HG02623 (cell line): ENCODE measurements at regions not wholly inside any gene's neighbourhood (a gene's known extent, or its start where the extent isn't known, plus 50 kb on each side); places are given as distances from the start of the nearest gene placed in this dataset.
"Not testable (repeated sequence)": the region's sequence is repeated elsewhere in the genome, so short reads cannot be mapped to it uniquely, and the experiment has no call there.

Experiments
- ATAC-seq: cut with Tn5 transposase; IDR thresholded peaks from one replicate; pipeline ENCODE4 v1.9.1; 2021; ENCODE audit warnings: moderate library complexity; ENCODE audit not compliant: unreplicated experiment

- no peak for ATAC-seq
These were observed 54.4 kb upstream of the MSH6 start for GRCh38 chr2:47728551-47728950.

- no peak for ATAC-seq
These were observed 55.0 kb upstream of the MSH6 start for GRCh38 chr2:47727956-47728355.

GRCh38 chr2:47726978-47727377, 56.0 kb upstream of the MSH6 start:
- not testable (repeated sequence) for ATAC-seq

- no peak for ATAC-seq
These were observed 57.1 kb upstream of the MSH6 start for GRCh38 chr2:47725808-47726207.

- ATAC-seq: peak; percentile 80
These were observed 58.5 kb upstream of the MSH6 start for GRCh38 chr2:47724221-47724981.

- ATAC-seq: no peak
These were observed 61.6 kb upstream of the MSH6 start for GRCh38 chr2:47721296-47721695.

- ATAC-seq: no peak
These were observed 62.4 kb upstream of the MSH6 start for GRCh38 chr2:47720559-47720958.

- ATAC-seq: no peak
These were observed 62.9 kb upstream of the MSH6 start for GRCh38 chr2:47720036-47720435.

- peak; percentile 58 for ATAC-seq
These were observed 63.8 kb upstream of the MSH6 start for GRCh38 chr2:47719099-47719498.

GRCh38 chr2:47716307-47716706, 66.6 kb upstream of the MSH6 start:
- not testable (repeated sequence) for ATAC-seq

- ATAC-seq: no peak
These were observed 67.4 kb upstream of the MSH6 start for GRCh38 chr2:47715552-47715951.

GRCh38 chr2:47708801-47709499, 74.0 kb upstream of the MSH6 start:
- peak; percentile 81 for ATAC-seq

- no peak for ATAC-seq
These were observed 78.7 kb upstream of the MSH6 start for GRCh38 chr2:47704287-47704686.

- no peak for ATAC-seq
These were observed 83.3 kb upstream of the MSH6 start for GRCh38 chr2:47699533-47700215.

GRCh38 chr2:47698436-47698972, 84.4 kb upstream of the MSH6 start:
- ATAC-seq: not testable (repeated sequence)

- not testable (repeated sequence) for ATAC-seq
These were observed 85.1 kb upstream of the MSH6 start for GRCh38 chr2:47697681-47698435.

GRCh38 chr2:47697000-47697601, 85.8 kb upstream of the MSH6 start:
- peak; percentile 81 for ATAC-seq

GRCh38 chr2:47696478-47696831, 86.5 kb upstream of the MSH6 start:
- no peak for ATAC-seq

- ATAC-seq: no peak
These were observed 87.0 kb upstream of the MSH6 start for GRCh38 chr2:47695800-47696477.

- not testable (repeated sequence) for ATAC-seq
These were observed 88.5 kb upstream of the MSH6 start for GRCh38 chr2:47694451-47694850.
